Effector memory CD4-positive, alpha-beta T cell (primary cell): ENCODE measurements at regions not wholly inside any gene's neighbourhood (a gene's known extent, or its start where the extent isn't known, plus 50 kb on each side); places are given as distances from the start of the nearest gene placed in this dataset.
A peak's percentile ranks its signal among the peaks of the same experiment; 100 is the strongest.

ENCODE experiments used
- DNase-seq, 3 donors: peaks; one replicate each; pipeline ENCODE4 v3.0.0-alpha.2; 2020
- H3K27ac ChIP-seq: 2 replicates; pipeline ENCODE4 v1.7.0; 2013; ENCODE audit warnings: mild to moderate bottlenecking, low read length, moderate library complexity; ENCODE audit not compliant: insufficient read depth, poor library complexity, severe bottlenecking
- H3K27me3 ChIP-seq: replicated peaks from 2 replicates; pipeline ENCODE4 v1.7.0; 2013; ENCODE audit warnings: mild to moderate bottlenecking, low read length; ENCODE audit not compliant: insufficient read depth, control insufficient read depth, poor library complexity, severe bottlenecking
- H3K36me3 ChIP-seq: 2 replicates; pipeline ENCODE4 v1.7.0; 2013; ENCODE audit warnings: mild to moderate bottlenecking, low read length, moderate library complexity; ENCODE audit not compliant: control insufficient read depth, insufficient read depth
- H3K4me1 ChIP-seq: 2 replicates; pipeline ENCODE4 v1.7.0; 2013; ENCODE audit warnings: low read length, mild to moderate bottlenecking; ENCODE audit not compliant: control insufficient read depth, insufficient read depth, poor library complexity, severe bottlenecking
- H3K4me3 ChIP-seq: 2 replicates; pipeline ENCODE4 v1.7.0; 2013; ENCODE audit warnings: low read length, low read depth, mild to moderate bottlenecking; ENCODE audit not compliant: insufficient read depth, poor library complexity, severe bottlenecking
- H3K9me3 ChIP-seq: 2 replicates; pipeline ENCODE4 v1.7.0; 2013; ENCODE audit warnings: mild to moderate bottlenecking, low read length, moderate library complexity; ENCODE audit not compliant: control insufficient read depth

GRCh38 chr14:97377550-97377949, 580.4 kb downstream of the VRK1 start:
- no peak for DNase-seq
- Histone ChIP-seq H3K27me3 (no peaks in the 10 kb centered on the region), H3K36me3 (no peaks in the 10 kb centered on the region), H3K4me3 (no peak overlapping the region), H3K9me3 (no peaks in the 10 kb centered on the region), H3K4me1 (peaks cover 30% of the 10 kb centered on the region), H3K27ac (no peak overlapping the region)

GRCh38 chr14:97379091-97379531, 581.9 kb downstream of the VRK1 start:
- Histone ChIP-seq H3K36me3 (no peaks in the 10 kb centered on the region), H3K4me1 (peaks cover 30% of the 10 kb centered on the region), H3K27ac (peak overlapping the region; percentile 36), H3K9me3 (no peaks in the 10 kb centered on the region), H3K27me3 (no peaks in the 10 kb centered on the region), H3K4me3 (peak overlapping the region; percentile 10)
- peak in 2 of 3 donors; percentile 1 to 3 for DNase-seq

GRCh38 chr14:97380539-97380941, 583.4 kb downstream of the VRK1 start:
- Histone ChIP-seq H3K27me3 (no peaks in the 10 kb centered on the region), H3K9me3 (no peaks in the 10 kb centered on the region), H3K4me1 (peaks cover 30% of the 10 kb centered on the region), H3K27ac (no peak overlapping the region), H3K36me3 (no peaks in the 10 kb centered on the region), H3K4me3 (no peak overlapping the region)
- DNase-seq, result no peak

- H3K27me3 ChIP-seq, result no peaks in the 10 kb centered on the region
- DNase-seq, result no peak
- H3K36me3 ChIP-seq, result no peaks in the 10 kb centered on the region
- no peak overlapping the region for H3K4me3 ChIP-seq
- H3K27ac ChIP-seq, result no peak overlapping the region
- H3K4me1 ChIP-seq, result peaks cover 30% of the 10 kb centered on the region
- no peaks in the 10 kb centered on the region for H3K9me3 ChIP-seq
These were observed 584.1 kb downstream of the VRK1 start for GRCh38 chr14:97381309-97381708.

GRCh38 chr14:97382616-97383226, 585.5 kb downstream of the VRK1 start:
- no peak overlapping the region for H3K27ac ChIP-seq
- no peak for DNase-seq
- H3K9me3 ChIP-seq, result no peaks in the 10 kb centered on the region
- no peak overlapping the region for H3K4me3 ChIP-seq
- H3K4me1 ChIP-seq, result peaks cover 30% of the 10 kb centered on the region
- no peaks in the 10 kb centered on the region for H3K36me3 ChIP-seq
- H3K27me3 ChIP-seq, result no peaks in the 10 kb centered on the region

- H3K36me3 ChIP-seq, result no peaks in the 10 kb centered on the region
- H3K27me3 ChIP-seq, result no peaks in the 10 kb centered on the region
These were observed 588.5 kb downstream of the VRK1 start for GRCh38 chr14:97385727-97386126.

GRCh38 chr14:97387252-97387874, 590.2 kb downstream of the VRK1 start:
- Histone ChIP-seq H3K36me3 (no peaks in the 10 kb centered on the region), H3K9me3 (no peaks in the 10 kb centered on the region), H3K27me3 (no peaks in the 10 kb centered on the region), H3K27ac (no peak overlapping the region), H3K4me3 (no peak overlapping the region), H3K4me1 (no peaks in the 10 kb centered on the region)
- DNase-seq, result no peak

More at GRCh38 chr14:97385727-97386126, 588.5 kb downstream of the VRK1 start:
- Histone ChIP-seq H3K4me1 (peaks cover 3% of the 10 kb centered on the region), H3K4me3 (no peak overlapping the region), H3K27ac (no peak overlapping the region), H3K9me3 (no peaks in the 10 kb centered on the region)
- DNase-seq, result no peak

- Histone ChIP-seq H3K4me1 (no peaks in the 10 kb centered on the region), H3K36me3 (no peaks in the 10 kb centered on the region), H3K27ac (no peak overlapping the region), H3K9me3 (no peaks in the 10 kb centered on the region), H3K4me3 (no peak overlapping the region), H3K27me3 (no peaks in the 10 kb centered on the region)
- DNase-seq, result no peak
These were observed 591.2 kb downstream of the VRK1 start for GRCh38 chr14:97388408-97388807.

- no peaks in the 10 kb centered on the region for H3K36me3 ChIP-seq
- no peak overlapping the region for H3K4me3 ChIP-seq
- H3K4me1 ChIP-seq, result no peaks in the 10 kb centered on the region
- no peaks in the 10 kb centered on the region for H3K27me3 ChIP-seq
- no peak for DNase-seq
- H3K27ac ChIP-seq, result no peak overlapping the region
- no peaks in the 10 kb centered on the region for H3K9me3 ChIP-seq
These were observed 593.0 kb downstream of the VRK1 start for GRCh38 chr14:97390096-97390724.

- H3K27ac ChIP-seq, result no peak overlapping the region
- no peaks in the 10 kb centered on the region for H3K4me1 ChIP-seq
- no peaks in the 10 kb centered on the region for H3K27me3 ChIP-seq
- H3K36me3 ChIP-seq, result no peaks in the 10 kb centered on the region
- H3K4me3 ChIP-seq, result no peak overlapping the region
- no peak for DNase-seq
- H3K9me3 ChIP-seq, result no peaks in the 10 kb centered on the region
These were observed 596.1 kb downstream of the VRK1 start for GRCh38 chr14:97393244-97393643.
